GM23338 (cell line): ENCODE measurements at regions not wholly inside any gene's neighbourhood (a gene's known extent, or its start where the extent isn't known, plus 50 kb on each side); places are given as distances from the start of the nearest gene placed in this dataset.

ENCODE experiments used
- ATAC-seq: fragments of 200-7000 bp; cut with Tn5 transposase; 3 replicates; pipeline ENCODE4 v1.9.1; 2020
- DNase-seq: peaks from one replicate; pipeline ENCODE4 v3.0.0-alpha.2; 2015; ENCODE audit warnings: low spot score
- H2AFZ ChIP-seq: fragments of 200-600 bp; sonication (generic); 2 replicates; pipeline ENCODE4 v1.8.0; 2016; ENCODE audit warnings: antibody characterized with exemption, mild to moderate bottlenecking, moderate library complexity
- H3F3A ChIP-seq: fragments of 200-600 bp; sonication (generic); replicated peaks from 2 replicates; pipeline ENCODE4 v1.8.0; 2017; ENCODE audit warnings: antibody characterized with exemption, mixed run types, low read depth
- H3K27ac ChIP-seq: fragments of 200-600 bp; sonication (generic); 2 replicates; pipeline ENCODE4 v1.6.1; 2016; ENCODE audit warnings: low read depth
- H3K27me3 ChIP-seq: fragments of 200-600 bp; sonication (generic); 2 replicates; pipeline ENCODE4 v1.8.0; 2016; ENCODE audit warnings: mild to moderate bottlenecking, mixed run types, moderate library complexity; ENCODE audit not compliant: insufficient read depth
- H3K36me3 ChIP-seq: fragments of 200-600 bp; sonication (generic); 2 replicates; pipeline ENCODE4 v1.8.0; 2016; ENCODE audit warnings: mild to moderate bottlenecking; ENCODE audit not compliant: insufficient read depth
- H3K4me1 ChIP-seq: fragments of 200-600 bp; sonication (generic); 2 replicates; pipeline ENCODE4 v1.8.0; 2016; ENCODE audit warnings: mild to moderate bottlenecking, moderate library complexity; ENCODE audit not compliant: insufficient read depth
- H3K4me2 ChIP-seq: fragments of 200-600 bp; sonication (generic); 2 replicates; pipeline ENCODE4 v1.7.1; 2017; ENCODE audit warnings: mixed run types
- H3K4me3 ChIP-seq: fragments of 200-600 bp; sonication (generic); 2 replicates; pipeline ENCODE4 v1.6.1; 2016; ENCODE audit warnings: mixed run types
- H3K79me2 ChIP-seq: fragments of 200-600 bp; sonication (generic); replicated peaks from 2 replicates; pipeline ENCODE4 v1.8.0; 2017; ENCODE audit warnings: mild to moderate bottlenecking; ENCODE audit not compliant: insufficient read depth
- H3K9me2 ChIP-seq: fragments of 200-600 bp; sonication (generic); 2 replicates; pipeline ENCODE4 v1.8.0; 2017; ENCODE audit not compliant: insufficient read depth
- H4K20me1 ChIP-seq: fragments of 200-600 bp; sonication (generic); replicated peaks from 2 replicates; pipeline ENCODE4 v1.8.0; 2017; ENCODE audit warnings: mild to moderate bottlenecking; ENCODE audit not compliant: insufficient read depth
- H3K27ac Mint-ChIP-seq: 2 replicates; pipeline ENCODE4 v1.8.0; 2020; ENCODE audit warnings: inconsistent platforms, mild to moderate bottlenecking, moderate library complexity, mixed read lengths
- H3K27me3 Mint-ChIP-seq: 3 replicates; pipeline ENCODE4 v1.8.0; 2022; ENCODE audit warnings: low read depth, mild to moderate bottlenecking, moderate library complexity, mixed read lengths, inconsistent platforms; ENCODE audit not compliant: insufficient read depth, poor library complexity
- H3K36me3 Mint-ChIP-seq: 3 replicates; pipeline ENCODE4 v1.8.0; 2021; ENCODE audit warnings: low read depth, mild to moderate bottlenecking, inconsistent platforms, moderate library complexity, mixed read lengths
- H3K4me1 Mint-ChIP-seq: 3 replicates; pipeline ENCODE4 v1.8.0; 2020; ENCODE audit warnings: mild to moderate bottlenecking, inconsistent platforms, mixed read lengths
- H3K4me3 Mint-ChIP-seq: 3 replicates; pipeline ENCODE4 v1.8.0; 2021; ENCODE audit warnings: moderate library complexity, mild to moderate bottlenecking, inconsistent platforms, mixed read lengths
- H3K9me3 Mint-ChIP-seq: 3 replicates; pipeline ENCODE4 v1.8.0; 2020; ENCODE audit warnings: moderate library complexity, mild to moderate bottlenecking, inconsistent platforms, mixed read lengths
- CREB1 ChIP-seq: fragments of 250-450 bp; sonication (Bioruptor Pico); IDR thresholded peaks from 2 replicates; pipeline ENCODE4 v1.5.0; 2020; ENCODE audit warnings: low read depth, mild to moderate bottlenecking, moderate library complexity
- ZNF114 ChIP-seq: fragments of 250-450 bp; sonication (Bioruptor Pico); IDR thresholded peaks from 2 replicates; pipeline ENCODE4 v1.5.0; 2020; ENCODE audit warnings: mild to moderate bottlenecking, moderate library complexity
- ZNF331 ChIP-seq: fragments of 250-450 bp; sonication (Bioruptor Pico); IDR thresholded peaks from 2 replicates; pipeline ENCODE4 v1.5.0; 2020; ENCODE audit warnings: low read depth, mild to moderate bottlenecking, moderate library complexity
- TF ChIP-seq, protein P1 (sequence below): fragments of 250-450 bp; sonication (Bioruptor Pico); IDR thresholded peaks from 2 replicates; pipeline ENCODE4 v1.5.0; 2020; ENCODE audit warnings: mild to moderate bottlenecking, moderate library complexity
- TF ChIP-seq, protein P2 (sequence below), 2 experiments: fragments of 200-600 bp in 1 of 2; sonication (generic) in 1 of 2; conservative IDR thresholded peaks; 2 replicates each; pipeline versions ENCODE4 v1.5.1 to v1.6.1; 2016 to 2017; ENCODE audit warnings: antibody characterized with exemption in 2 of 2, low read depth in 2 of 2, mild to moderate bottlenecking in 2 of 2, moderate library complexity in 1 of 2

DNA sequence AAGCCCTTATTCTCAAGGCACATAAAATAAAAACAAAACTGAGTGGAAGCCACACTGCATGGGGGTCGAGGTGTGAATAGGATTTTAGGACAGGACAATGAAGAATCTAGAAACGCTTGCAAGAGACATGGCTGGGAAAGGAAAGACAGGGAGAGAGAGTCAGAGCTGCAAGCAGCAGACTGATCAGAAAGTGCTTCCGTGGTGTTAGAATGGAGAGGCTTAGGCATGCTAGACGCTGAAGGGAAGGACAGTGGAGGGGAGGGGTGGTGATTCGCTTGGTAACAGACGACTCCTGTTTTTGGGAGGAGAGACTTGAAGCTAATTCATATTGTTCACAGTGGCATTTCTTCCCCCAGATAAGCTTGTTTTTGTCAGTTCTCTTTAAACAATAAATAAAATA lies 173.5 kb downstream of the AIPL1 start (continued):
- TF ChIP-seq, protein P1, sequence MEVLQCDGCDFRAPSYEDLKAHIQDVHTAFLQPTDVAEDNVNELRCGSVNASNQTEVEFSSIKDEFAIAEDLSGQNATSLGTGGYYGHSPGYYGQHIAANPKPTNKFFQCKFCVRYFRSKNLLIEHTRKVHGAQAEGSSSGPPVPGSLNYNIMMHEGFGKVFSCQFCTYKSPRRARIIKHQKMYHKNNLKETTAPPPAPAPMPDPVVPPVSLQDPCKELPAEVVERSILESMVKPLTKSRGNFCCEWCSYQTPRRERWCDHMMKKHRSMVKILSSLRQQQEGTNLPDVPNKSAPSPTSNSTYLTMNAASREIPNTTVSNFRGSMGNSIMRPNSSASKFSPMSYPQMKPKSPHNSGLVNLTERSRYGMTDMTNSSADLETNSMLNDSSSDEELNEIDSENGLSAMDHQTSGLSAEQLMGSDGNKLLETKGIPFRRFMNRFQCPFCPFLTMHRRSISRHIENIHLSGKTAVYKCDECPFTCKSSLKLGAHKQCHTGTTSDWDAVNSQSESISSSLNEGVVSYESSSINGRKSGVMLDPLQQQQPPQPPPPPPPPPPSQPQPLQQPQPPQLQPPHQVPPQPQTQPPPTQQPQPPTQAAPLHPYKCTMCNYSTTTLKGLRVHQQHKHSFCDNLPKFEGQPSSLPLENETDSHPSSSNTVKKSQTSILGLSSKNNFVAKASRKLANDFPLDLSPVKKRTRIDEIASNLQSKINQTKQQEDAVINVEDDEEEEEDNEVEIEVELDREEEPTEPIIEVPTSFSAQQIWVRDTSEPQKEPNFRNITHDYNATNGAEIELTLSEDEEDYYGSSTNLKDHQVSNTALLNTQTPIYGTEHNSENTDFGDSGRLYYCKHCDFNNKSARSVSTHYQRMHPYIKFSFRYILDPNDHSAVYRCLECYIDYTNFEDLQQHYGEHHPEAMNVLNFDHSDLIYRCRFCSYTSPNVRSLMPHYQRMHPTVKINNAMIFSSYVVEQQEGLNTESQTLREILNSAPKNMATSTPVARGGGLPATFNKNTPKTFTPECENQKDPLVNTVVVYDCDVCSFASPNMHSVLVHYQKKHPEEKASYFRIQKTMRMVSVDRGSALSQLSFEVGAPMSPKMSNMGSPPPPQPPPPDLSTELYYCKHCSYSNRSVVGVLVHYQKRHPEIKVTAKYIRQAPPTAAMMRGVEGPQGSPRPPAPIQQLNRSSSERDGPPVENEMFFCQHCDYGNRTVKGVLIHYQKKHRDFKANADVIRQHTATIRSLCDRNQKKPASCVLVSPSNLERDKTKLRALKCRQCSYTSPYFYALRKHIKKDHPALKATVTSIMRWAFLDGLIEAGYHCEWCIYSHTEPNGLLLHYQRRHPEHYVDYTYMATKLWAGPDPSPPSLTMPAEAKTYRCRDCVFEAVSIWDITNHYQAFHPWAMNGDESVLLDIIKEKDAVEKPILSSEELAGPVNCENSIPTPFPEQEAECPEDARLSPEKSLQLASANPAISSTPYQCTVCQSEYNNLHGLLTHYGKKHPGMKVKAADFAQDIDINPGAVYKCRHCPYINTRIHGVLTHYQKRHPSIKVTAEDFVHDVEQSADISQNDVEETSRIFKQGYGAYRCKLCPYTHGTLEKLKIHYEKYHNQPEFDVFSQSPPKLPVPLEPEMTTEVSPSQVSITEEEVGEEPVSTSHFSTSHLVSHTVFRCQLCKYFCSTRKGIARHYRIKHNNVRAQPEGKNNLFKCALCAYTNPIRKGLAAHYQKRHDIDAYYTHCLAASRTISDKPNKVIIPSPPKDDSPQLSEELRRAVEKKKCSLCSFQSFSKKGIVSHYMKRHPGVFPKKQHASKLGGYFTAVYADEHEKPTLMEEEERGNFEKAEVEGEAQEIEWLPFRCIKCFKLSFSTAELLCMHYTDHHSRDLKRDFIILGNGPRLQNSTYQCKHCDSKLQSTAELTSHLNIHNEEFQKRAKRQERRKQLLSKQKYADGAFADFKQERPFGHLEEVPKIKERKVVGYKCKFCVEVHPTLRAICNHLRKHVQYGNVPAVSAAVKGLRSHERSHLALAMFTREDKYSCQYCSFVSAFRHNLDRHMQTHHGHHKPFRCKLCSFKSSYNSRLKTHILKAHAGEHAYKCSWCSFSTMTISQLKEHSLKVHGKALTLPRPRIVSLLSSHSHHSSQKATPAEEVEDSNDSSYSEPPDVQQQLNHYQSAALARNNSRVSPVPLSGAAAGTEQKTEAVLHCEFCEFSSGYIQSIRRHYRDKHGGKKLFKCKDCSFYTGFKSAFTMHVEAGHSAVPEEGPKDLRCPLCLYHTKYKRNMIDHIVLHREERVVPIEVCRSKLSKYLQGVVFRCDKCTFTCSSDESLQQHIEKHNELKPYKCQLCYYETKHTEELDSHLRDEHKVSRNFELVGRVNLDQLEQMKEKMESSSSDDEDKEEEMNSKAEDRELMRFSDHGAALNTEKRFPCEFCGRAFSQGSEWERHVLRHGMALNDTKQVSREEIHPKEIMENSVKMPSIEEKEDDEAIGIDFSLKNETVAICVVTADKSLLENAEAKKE = no peak
- no peak for TF ChIP-seq ZNF331 (CRISPR knock-in tag)

DNA sequence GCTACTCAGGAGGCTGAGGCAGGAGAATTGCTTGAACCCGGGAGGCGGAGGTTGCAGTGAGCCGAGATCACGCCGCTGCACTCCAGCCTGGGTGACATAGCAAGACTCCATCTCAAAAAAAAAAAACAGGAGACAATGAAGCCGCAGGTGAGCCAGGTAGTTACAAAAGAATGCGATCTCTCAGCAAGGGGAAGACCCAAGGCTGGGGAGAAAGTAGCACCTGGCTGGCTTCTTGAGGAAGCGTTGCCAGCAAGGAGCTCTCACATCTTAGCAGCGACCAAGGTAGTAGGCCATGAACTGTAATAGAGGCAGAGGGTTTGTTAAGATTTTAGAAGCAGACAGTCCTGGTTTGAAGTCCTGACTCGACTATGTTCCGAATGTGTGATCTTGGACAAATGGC lies 175.0 kb downstream of the AIPL1 start:
- peaks cover 12% of the 10 kb centered on the region for H3K27me3 Mint-ChIP-seq
- Histone ChIP-seq H3K9me2 (peaks cover 9% of the 10 kb centered on the region), H3F3A (0 out of 2 replicates have a peak, but pooled peaks cover 6% of the 10 kb centered on the region), H4K20me1 (no peaks in the 10 kb centered on the region), H3K79me2 (no peaks in the 10 kb centered on the region), H3K4me1 (peaks cover 28% of the 10 kb centered on the region), H3K4me3 (no peak overlapping the region), H3K27me3 (no peaks in the 10 kb centered on the region), H3K27ac (no peak overlapping the region), H3K4me2 (0 out of 2 replicates have a peak overlapping the region, but pooled peaks have one; percentile 27), H3K36me3 (no peaks in the 10 kb centered on the region), H2AFZ (no peak overlapping the region)
- H3K27ac Mint-ChIP-seq = no peak overlapping the region
- no peak overlapping the region for H3K4me3 Mint-ChIP-seq
- H3K36me3 Mint-ChIP-seq = no peaks in the 10 kb centered on the region
- no peaks in the 10 kb centered on the region; the same call in 2 of the 3 replicates for H3K9me3 Mint-ChIP-seq
- H3K4me1 Mint-ChIP-seq = peaks cover 57% of the 10 kb centered on the region
- ATAC-seq (peak; percentile 54), DNase-seq (peak; percentile 51)
- TF ChIP-seq, protein P2, sequence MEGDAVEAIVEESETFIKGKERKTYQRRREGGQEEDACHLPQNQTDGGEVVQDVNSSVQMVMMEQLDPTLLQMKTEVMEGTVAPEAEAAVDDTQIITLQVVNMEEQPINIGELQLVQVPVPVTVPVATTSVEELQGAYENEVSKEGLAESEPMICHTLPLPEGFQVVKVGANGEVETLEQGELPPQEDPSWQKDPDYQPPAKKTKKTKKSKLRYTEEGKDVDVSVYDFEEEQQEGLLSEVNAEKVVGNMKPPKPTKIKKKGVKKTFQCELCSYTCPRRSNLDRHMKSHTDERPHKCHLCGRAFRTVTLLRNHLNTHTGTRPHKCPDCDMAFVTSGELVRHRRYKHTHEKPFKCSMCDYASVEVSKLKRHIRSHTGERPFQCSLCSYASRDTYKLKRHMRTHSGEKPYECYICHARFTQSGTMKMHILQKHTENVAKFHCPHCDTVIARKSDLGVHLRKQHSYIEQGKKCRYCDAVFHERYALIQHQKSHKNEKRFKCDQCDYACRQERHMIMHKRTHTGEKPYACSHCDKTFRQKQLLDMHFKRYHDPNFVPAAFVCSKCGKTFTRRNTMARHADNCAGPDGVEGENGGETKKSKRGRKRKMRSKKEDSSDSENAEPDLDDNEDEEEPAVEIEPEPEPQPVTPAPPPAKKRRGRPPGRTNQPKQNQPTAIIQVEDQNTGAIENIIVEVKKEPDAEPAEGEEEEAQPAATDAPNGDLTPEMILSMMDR (conservative IDR thresholded peaks at IDR 0.05; ENCODE audit: low read depth in 2 of 2) = no peak
- TF ChIP-seq, protein P1 = no peak; the same call in 1 of the 2 replicates
- TF ChIP-seq ZNF114 (no peak), CREB1 (CRISPR knock-in tag) (no peak)
